Prostate gland (tissue), 2 donors: ENCODE measurements at regions not wholly inside any gene's neighbourhood (a gene's known extent, or its start where the extent isn't known, plus 50 kb on each side); places are given as distances from the start of the nearest gene placed in this dataset.
A peak's percentile ranks its signal among the peaks of the same experiment; 100 is the strongest.

Experiments
- DNase-seq: peaks from one replicate; pipeline ENCODE4 v3.0.0-alpha.2; 2019; ENCODE audit warnings: low spot score
- H3K27ac ChIP-seq, 2 donors: fragments of 200-600 bp; sonication (generic); 2 replicates each; pipeline ENCODE4 v1.5.1; 2017 to 2019
- H3K27me3 ChIP-seq: fragments of 200-600 bp; sonication (generic); replicated peaks from 2 replicates; pipeline ENCODE4 v1.5.1; 2019; ENCODE audit not compliant: insufficient read depth
- H3K36me3 ChIP-seq, 2 donors: fragments of 200-600 bp; sonication (generic); 1 replicate in 1 of 2; 2 replicates in 1 of 2; pipeline versions ENCODE4 v1.5.1 to v1.8.1; 2017 to 2019
- H3K4me1 ChIP-seq: fragments of 200-600 bp; sonication (generic); replicated peaks from 2 replicates; pipeline ENCODE4 v1.5.1; 2019
- H3K4me3 ChIP-seq, 2 donors: fragments of 200-600 bp; sonication (generic); 2 replicates each; pipeline ENCODE4 v1.5.1; 2017 to 2019
- H3K9me3 ChIP-seq: fragments of 200-600 bp; sonication (generic); 2 replicates; pipeline ENCODE4 v1.5.1; 2017
- CTCF ChIP-seq, 4 experiments: fragments of 200-600 bp in 2 of 4; fragments of 450-650 bp in 2 of 4; sonication (generic) in 2 of 4; IDR thresholded peaks; 1 replicate in 3 of 4; 2 replicates in 1 of 4; pipeline ENCODE4 v1.5.1; 2016 to 2019; ENCODE audit warnings: antibody characterized with exemption in 4 of 4, mild to moderate bottlenecking in 2 of 4, moderate library complexity in 2 of 4
- POLR2A ChIP-seq: fragments of 450-650 bp; IDR thresholded peaks from one replicate; pipeline ENCODE4 v1.6.1; 2016; ENCODE audit warnings: antibody characterized with exemption, mild to moderate bottlenecking
- POLR2AphosphoS5 ChIP-seq: sonication (generic); formaldehyde crosslinking; IDR thresholded peaks from one replicate; pipeline ENCODE4 v1.6.1; 2017; ENCODE audit warnings: antibody characterized with exemption
- WGBS: methylation state at CpG from one replicate; pipeline ENCODE4 v1.1.5; 2018; 5-methylcytosine and 5-hydroxymethylcytosine counted together
- intact Hi-C: fragments of 100-400 bp; cut with DNase I; formaldehyde crosslinking; loops from one replicate; pipeline ENCODE4 v1.14.2; 2022

DNA sequence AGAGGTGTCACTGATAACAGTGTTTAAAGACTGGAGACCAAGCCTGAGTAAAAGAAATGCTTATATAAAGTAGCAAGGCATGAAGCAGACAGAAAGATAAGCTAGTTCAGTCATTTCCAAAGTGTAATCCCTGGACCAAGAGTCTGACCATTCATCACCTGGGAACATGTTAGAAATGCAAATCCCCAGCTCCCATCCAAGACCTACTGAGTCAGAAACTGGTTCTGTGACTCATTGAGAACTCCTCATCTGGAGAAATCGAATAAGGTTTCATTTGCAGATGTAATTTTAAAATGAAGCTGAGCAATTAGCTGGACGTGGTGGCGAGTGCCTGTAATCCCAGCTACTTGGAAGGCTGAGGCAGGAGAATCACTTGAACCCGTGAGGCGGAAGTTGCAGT lies 473.9 kb upstream of the UBE2E2 start:
- no peak overlapping the region for H3K4me3 ChIP-seq
- intact Hi-C loops: no loop called here
- DNase-seq: no peak
- H3K9me3 ChIP-seq: no peaks in the 10 kb centered on the region
- 89% methylated on average over 5 of the region's 5 CpGs for WGBS
- H3K36me3 ChIP-seq: no peaks in the 10 kb centered on the region
- TF ChIP-seq CTCF (IDR thresholded peaks at IDR 0.05) (no peak), POLR2AphosphoS5 (no peak), POLR2A (no peak)
- H3K4me1 ChIP-seq: no peaks in the 10 kb centered on the region
- no peak overlapping the region for H3K27ac ChIP-seq
- no peaks in the 10 kb centered on the region for H3K27me3 ChIP-seq

- intact Hi-C loops: no loop called here
- no peak overlapping the region for H3K4me3 ChIP-seq
- H3K4me1 ChIP-seq: no peaks in the 10 kb centered on the region
- DNase-seq: no peak
- H3K27ac ChIP-seq: no peak overlapping the region
- no peaks in the 10 kb centered on the region for H3K9me3 ChIP-seq
- 6% methylated on average over 1 of the region's 1 CpG for WGBS
- no peaks in the 10 kb centered on the region for H3K36me3 ChIP-seq
- H3K27me3 ChIP-seq: no peaks in the 10 kb centered on the region
- TF ChIP-seq CTCF (IDR thresholded peaks at IDR 0.05) (peak in 2 of 4 experiments; percentile 6 to 19), POLR2A (no peak)
Measured at GRCh38 chr3:22729981-22730380, 473.1 kb upstream of the UBE2E2 start.

DNA sequence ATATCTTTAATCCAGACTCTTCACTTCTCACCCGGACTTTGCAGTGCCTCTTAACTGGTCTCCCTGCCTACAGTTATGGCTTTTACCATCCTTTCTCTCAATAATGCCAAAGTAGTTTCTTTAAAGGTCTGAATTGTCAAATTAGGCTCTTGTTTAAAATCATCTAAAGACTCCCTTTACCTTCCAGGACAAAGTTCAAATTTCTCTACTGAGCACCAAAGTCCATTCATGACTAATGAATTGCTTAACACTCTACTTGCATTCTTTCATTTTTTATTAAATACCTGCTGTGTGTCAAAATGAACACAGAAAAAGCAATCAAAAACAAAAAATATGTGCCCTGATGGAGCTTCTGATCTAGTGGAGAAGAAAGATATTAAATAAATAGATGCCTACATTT lies 472.4 kb upstream of the UBE2E2 start:
- TF ChIP-seq POLR2A (no peak), CTCF (IDR thresholded peaks at IDR 0.05) (no peak), POLR2AphosphoS5 (no peak)
- WGBS: 83% methylated on average over 1 of the region's 1 CpG
- Histone ChIP-seq H3K27ac (no peak overlapping the region), H3K9me3 (no peaks in the 10 kb centered on the region), H3K36me3 (no peaks in the 10 kb centered on the region), H3K27me3 (no peaks in the 10 kb centered on the region), H3K4me1 (no peaks in the 10 kb centered on the region), H3K4me3 (no peak overlapping the region)
- intact Hi-C loops: no loop called here
- no peak for DNase-seq

GRCh38 chr3:22731901-22732300 lies 471.2 kb upstream of the UBE2E2 start:
- WGBS: 74% methylated on average over 1 of the region's 1 CpG
- TF ChIP-seq POLR2A (no peak), CTCF (IDR thresholded peaks at IDR 0.05) (no peak), POLR2AphosphoS5 (no peak)
- intact Hi-C loops: no loop called here

DNA sequence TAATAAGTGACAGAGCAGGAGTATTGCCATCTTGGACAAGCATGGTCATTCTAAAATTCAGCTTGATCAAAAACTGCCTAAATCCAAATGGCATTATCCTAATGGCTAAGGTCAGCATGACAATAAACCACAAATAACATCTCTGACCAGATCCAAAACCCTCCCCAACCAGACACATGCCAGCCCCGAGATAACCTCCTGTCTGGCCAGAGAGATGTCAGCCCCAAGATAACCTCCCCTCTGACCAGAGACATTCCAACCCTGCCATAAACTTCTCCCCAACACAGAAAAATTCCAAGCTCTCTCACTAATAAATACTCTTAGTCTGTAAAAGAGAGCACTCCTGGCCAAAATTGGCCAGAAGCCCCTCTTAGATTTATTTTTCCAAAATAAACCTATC lies 470.5 kb upstream of the UBE2E2 start:
- Histone ChIP-seq H3K27ac (no peak overlapping the region), H3K27me3 (no peaks in the 10 kb centered on the region), H3K4me1 (no peaks in the 10 kb centered on the region), H3K4me3 (no peak overlapping the region), H3K9me3 (no peaks in the 10 kb centered on the region), H3K36me3 (no peaks in the 10 kb centered on the region)
- DNase-seq: no peak
- intact Hi-C loops: no loop called here
- TF ChIP-seq CTCF (IDR thresholded peaks at IDR 0.05): no peak
- WGBS: 31% methylated on average over 1 of the region's 1 CpG

More at GRCh38 chr3:22731901-22732300, 471.2 kb upstream of the UBE2E2 start:
- no peaks in the 10 kb centered on the region for H3K4me1 ChIP-seq
- no peaks in the 10 kb centered on the region for H3K9me3 ChIP-seq
- H3K27me3 ChIP-seq: no peaks in the 10 kb centered on the region
- H3K27ac ChIP-seq: no peak overlapping the region
- no peak for DNase-seq
- H3K36me3 ChIP-seq: no peaks in the 10 kb centered on the region
- H3K4me3 ChIP-seq: no peak overlapping the region
